ENCODE measurements at regions not wholly inside any gene's neighbourhood (a gene's known extent, or its start where the extent isn't known, plus 50 kb on each side); places are given as distances from the start of the nearest gene placed in this dataset.

DNA sequence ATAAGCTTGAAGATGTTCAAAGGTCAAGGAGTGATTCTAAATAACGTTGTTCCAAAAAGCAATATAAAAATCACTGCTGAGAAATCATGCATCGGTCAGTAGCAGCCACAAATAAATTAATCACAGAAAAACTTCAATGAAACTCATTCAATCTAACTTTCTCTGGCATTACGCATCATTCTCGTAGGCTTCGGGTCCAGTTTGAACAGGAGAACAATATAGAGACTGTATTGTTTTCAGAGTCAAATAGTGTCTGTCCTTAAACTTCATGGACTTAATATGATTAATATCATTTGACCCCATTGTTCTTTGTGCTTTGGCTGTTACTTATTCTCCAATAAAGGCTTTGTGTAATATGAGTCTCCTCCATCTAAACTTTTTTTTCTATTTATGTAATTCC is 200.4 kb downstream of the C6orf118 start:
- TF ChIP-seq SP1 (IDR thresholded peaks at IDR 0.05) (no peak), FOXK2 (IDR thresholded peaks at IDR 0.05) (no peak), BHLHE40 (IDR thresholded peaks at IDR 0.05; ENCODE audit: borderline replicate concordance) (no peak), L3MBTL2 (conservative IDR thresholded peaks at IDR 0.05) (no peak), FOXM1 (IDR thresholded peaks at IDR 0.05; ENCODE audit: borderline replicate concordance) (no peak), TARDBP (IDR thresholded peaks at IDR 0.05) (no peak), SUZ12 (IDR thresholded peaks at IDR 0.05) (no peak), LEF1 (IDR thresholded peaks at IDR 0.05; ENCODE audit: borderline replicate concordance) (no peak), FOXA1 (IDR thresholded peaks at IDR 0.05) (no peak)

Data from HEK293T (cell line).